ENCODE measurements at regions not wholly inside any gene's neighbourhood (a gene's known extent, or its start where the extent isn't known, plus 50 kb on each side); places are given as distances from the start of the nearest gene placed in this dataset.
A peak's percentile ranks its signal among the peaks of the same experiment; 100 is the strongest.

DNA sequence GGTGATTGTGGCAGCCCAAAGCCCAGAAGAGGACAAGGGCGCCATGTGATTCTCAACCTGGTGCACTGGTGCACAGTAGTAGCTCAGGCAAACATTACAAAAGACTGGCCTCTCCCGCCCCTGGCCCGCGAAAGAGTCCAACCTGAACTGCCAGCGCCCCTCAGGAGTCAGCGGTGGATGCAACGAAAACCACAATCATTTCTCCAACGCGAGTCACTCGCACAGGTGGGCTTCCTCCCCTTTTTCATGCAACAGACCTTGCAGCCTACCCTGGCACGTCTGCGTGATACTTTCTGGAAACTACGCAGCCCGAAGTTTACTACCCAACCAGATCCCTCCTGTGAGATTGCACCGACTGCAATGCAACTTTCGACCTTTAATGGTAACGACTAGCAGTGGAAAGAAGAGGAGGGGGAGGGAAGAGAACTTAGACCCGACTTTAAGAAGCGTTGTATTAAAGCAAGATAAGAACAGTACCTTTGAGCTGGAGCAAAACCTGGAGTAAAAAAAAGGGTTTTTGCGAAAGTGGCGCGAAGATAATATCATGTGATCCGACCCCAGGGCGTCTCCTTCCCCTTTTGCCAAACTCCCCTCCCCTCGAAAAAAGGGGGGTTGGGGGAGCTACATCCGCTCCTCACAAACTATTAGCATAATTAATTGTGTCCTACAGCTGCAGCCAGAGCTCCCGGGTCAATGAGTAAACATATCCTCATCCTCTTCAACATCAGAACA, 63.3 kb upstream of the CCDC160 start:
- DNase-seq, result peak in 1 of 5 donors; percentile 34

GRCh38 chrX:134174273-134174660, 62.7 kb upstream of the CCDC160 start:
- DNase-seq, result no peak

DNA sequence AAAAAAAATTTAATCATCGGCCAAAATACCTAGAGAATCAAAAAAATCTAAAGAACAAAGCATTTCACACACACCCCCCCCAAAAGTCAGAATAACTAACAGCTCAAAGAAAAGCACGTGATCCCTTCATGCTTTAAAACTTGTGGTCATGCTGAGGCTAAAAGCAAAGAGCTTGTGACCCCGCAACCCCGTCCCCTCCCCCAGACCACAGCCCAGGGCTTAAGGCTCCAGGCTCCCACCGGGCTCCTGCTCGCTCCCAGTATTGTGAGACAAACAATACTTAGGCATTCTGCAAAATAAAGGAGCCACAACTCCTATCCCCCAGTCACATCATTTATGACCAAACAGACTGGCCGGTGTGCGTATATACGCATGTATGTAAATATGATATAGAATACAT, 62.1 kb upstream of the CCDC160 start:
- no peak for DNase-seq

DNA sequence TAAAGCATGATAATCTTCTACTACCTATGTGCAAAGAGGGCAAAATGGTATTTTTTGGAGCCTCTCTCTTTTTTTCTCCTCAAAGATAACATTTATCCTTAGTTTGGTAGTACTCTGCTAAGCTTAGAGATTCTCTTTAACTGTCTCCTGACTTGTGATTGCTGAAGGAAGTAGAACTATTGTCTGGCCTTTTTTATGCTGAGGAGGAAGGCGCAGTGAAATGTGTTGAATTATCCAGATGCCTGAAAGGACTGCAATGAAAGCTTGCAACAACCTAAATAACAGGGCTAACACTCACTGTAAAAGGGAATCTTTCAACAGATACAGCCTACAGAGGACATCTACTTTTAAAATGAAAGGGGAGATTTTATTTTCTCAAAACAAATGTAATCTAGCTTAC, 59.5 kb upstream of the CCDC160 start:
- no peak for DNase-seq

GRCh38 chrX:134180601-134181274, 56.2 kb upstream of the CCDC160 start:
- DNase-seq, result no peak

- DNase-seq, result no peak
These were observed 55.7 kb upstream of the CCDC160 start for GRCh38 chrX:134181275-134181660.

DNA sequence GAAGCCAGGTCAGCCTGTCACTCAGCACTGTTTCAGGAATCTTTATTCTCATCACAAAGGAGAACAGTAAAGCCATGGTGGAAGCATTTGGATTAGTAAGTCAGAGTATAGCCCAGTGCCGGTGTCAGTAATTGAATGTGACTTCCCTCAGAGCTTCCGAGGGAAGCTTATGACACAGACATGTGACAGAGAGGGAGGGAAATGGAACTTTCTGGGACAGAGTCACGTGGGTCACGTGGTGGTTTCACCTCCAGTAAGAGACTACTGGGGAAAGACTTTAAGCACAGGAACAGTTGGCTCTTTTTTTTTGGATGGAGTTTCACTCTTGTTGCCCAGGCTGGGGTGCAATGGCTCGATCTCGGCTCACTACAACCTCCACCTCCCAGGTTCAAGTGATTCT, 53.3 kb upstream of the CCDC160 start:
- DNase-seq, result no peak

DNA sequence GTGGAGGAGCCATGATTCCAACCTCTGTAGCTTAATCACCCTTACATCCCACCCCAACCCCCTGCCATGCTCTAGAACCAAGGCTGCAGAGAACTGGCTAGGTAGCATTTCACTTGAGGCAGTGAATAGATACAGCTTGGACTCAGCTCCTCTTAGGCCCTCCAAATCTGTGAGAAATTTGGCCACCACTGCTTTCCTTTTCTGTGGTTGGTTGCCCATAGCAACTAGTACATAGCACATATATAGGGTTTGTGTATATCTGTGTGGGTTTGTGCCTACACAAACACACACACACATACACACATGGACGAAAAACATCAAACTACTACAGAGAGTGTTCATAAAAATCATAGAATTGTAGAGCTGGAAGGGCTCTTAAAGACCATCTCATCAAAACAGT, 52.0 kb upstream of the CCDC160 start:
- peak in 1 of 5 donors; percentile 14 for DNase-seq

DNA sequence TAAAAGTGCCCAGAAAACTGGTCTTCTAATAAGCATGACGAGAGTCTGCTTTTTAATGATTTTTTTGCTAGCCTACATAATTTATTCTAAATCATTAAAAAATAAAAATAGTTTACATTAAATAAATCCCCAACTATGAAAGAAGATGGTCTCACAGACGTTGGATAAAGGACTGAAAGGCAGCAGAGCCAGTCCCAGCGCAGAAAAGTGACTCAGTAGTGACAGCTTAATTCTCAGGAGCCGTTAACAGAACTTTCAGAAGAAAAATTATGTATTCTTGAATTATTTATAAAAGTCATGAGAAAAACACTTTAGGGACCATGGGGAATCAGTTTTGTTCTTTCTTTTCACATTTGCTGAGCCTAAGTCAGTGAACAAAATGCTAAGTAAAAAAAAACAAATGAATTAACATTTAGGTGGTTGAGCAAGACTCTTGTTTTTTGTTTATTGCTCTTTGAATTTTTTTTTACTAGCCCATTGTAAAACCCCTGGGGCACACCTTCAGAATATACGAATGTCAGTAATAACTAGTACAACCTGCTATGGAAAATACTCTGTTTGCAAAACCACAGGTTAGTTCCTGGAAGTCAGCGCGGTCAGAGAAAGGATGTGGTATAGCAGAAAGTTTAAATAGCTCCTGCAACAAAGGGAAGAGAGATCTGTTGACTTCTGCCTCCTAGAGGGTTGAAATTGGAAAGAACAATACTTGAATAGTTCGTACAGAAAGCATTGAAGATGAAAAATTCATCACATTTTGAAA, 50.4 kb upstream of the CCDC160 start:
- peak in 4 of 5 donors; percentile 13 to 91 (median 30) for DNase-seq

All from T-helper 1 cell (primary cell).